ENCODE measurements at regions not wholly inside any gene's neighbourhood (a gene's known extent, or its start where the extent isn't known, plus 50 kb on each side); places are given as distances from the start of the nearest gene placed in this dataset.

- DNase-seq (ENCODE audit: low read depth) = no peak
Measured at GRCh38 chr9:79862921-79863890, 291.4 kb downstream of the TLE4 start.

- no peak for DNase-seq (ENCODE audit: low read depth)
Measured at GRCh38 chr9:79858508-79858907, 286.7 kb downstream of the TLE4 start.

- DNase-seq (ENCODE audit: low read depth) = no peak
Measured at GRCh38 chr9:79857188-79857587, 285.4 kb downstream of the TLE4 start.

GRCh38 chr9:79847074-79847473, 275.3 kb downstream of the TLE4 start:
- DNase-seq (ENCODE audit: low read depth) = no peak

- no peak for DNase-seq (ENCODE audit: low read depth)
Measured at GRCh38 chr9:79829566-79830302, 258.0 kb downstream of the TLE4 start.

GRCh38 chr9:79824265-79824664, 252.5 kb downstream of the TLE4 start:
- no peak for DNase-seq (ENCODE audit: low read depth)

GRCh38 chr9:79817438-79818004, 245.8 kb downstream of the TLE4 start:
- DNase-seq (ENCODE audit: low read depth) = no peak

GRCh38 chr9:79813258-79813638, 241.5 kb downstream of the TLE4 start:
- DNase-seq (ENCODE audit: low read depth) = no peak

- no peak for DNase-seq (ENCODE audit: low read depth)
Measured at GRCh38 chr9:79812507-79813257, 240.9 kb downstream of the TLE4 start.

- DNase-seq (ENCODE audit: low read depth) = no peak
Measured at GRCh38 chr9:79812099-79812498, 240.3 kb downstream of the TLE4 start.

- DNase-seq (ENCODE audit: low read depth) = no peak
Measured at GRCh38 chr9:79809931-79810330, 238.2 kb downstream of the TLE4 start.

GRCh38 chr9:79809316-79809876, 237.6 kb downstream of the TLE4 start:
- no peak for DNase-seq (ENCODE audit: low read depth)

- DNase-seq (ENCODE audit: low read depth) = no peak
Measured at GRCh38 chr9:79807971-79808370, 236.2 kb downstream of the TLE4 start.

- DNase-seq (ENCODE audit: low read depth) = no peak
Measured at GRCh38 chr9:79806086-79806485, 234.3 kb downstream of the TLE4 start.

GRCh38 chr9:79801459-79801858, 229.7 kb downstream of the TLE4 start:
- DNase-seq (ENCODE audit: low read depth) = no peak

GRCh38 chr9:79800578-79800977, 228.8 kb downstream of the TLE4 start:
- DNase-seq (ENCODE audit: low read depth) = no peak

- DNase-seq (ENCODE audit: low read depth) = no peak
Measured at GRCh38 chr9:79799691-79800335, 228.0 kb downstream of the TLE4 start.

- no peak for DNase-seq (ENCODE audit: low read depth)
Measured at GRCh38 chr9:79798450-79798849, 226.7 kb downstream of the TLE4 start.

GRCh38 chr9:79796411-79796810, 224.6 kb downstream of the TLE4 start:
- no peak for DNase-seq (ENCODE audit: low read depth)

- DNase-seq (ENCODE audit: low read depth) = no peak
Measured at GRCh38 chr9:79788662-79789061, 216.9 kb downstream of the TLE4 start.

GRCh38 chr9:79781263-79781662, 209.5 kb downstream of the TLE4 start:
- no peak for DNase-seq (ENCODE audit: low read depth)

Measured in activated T-cell treated with anti-CD3 and anti-CD28 coated beads for 24 hours (primary cell).